ENCODE measurements at regions not wholly inside any gene's neighbourhood (a gene's known extent, or its start where the extent isn't known, plus 50 kb on each side); places are given as distances from the start of the nearest gene placed in this dataset.

- H4K8ac ChIP-seq (ENCODE audit: low read depth, low read length), result no peak overlapping the region
- H2BK5ac ChIP-seq (ENCODE audit: low read length), result no peak overlapping the region
- no peaks in the 10 kb centered on the region for H3K79me1 ChIP-seq (ENCODE audit: low read depth, low read length)
- H3K23ac ChIP-seq (ENCODE audit: low read depth, low read length, poor library complexity), result no peak overlapping the region
- H2BK12ac ChIP-seq (ENCODE audit: low read length), result no peak overlapping the region
- H3K27ac ChIP-seq (replicated peaks; ENCODE audit: low read length), result no peak overlapping the region
- H3K18ac ChIP-seq (ENCODE audit: low read length), result no peak overlapping the region
- no peak overlapping the region for H3K4me3 ChIP-seq (ENCODE audit: low read length in 2 of 2)
- H3K4me1 ChIP-seq (ENCODE audit: control insufficient read depth in 2 of 2, insufficient read depth in 1 of 2, low read depth in 1 of 2, low read length in 2 of 2), result no peaks in the 10 kb centered on the region
- no peak overlapping the region for H3K4ac ChIP-seq (ENCODE audit: low read length)
- H3K9ac ChIP-seq (ENCODE audit: low read depth, low read length, poor library complexity), result no peak overlapping the region
- no peak overlapping the region for H2AK5ac ChIP-seq (ENCODE audit: low read depth, low read length)
- no peak overlapping the region for H2BK15ac ChIP-seq (ENCODE audit: low read length)
- H3K14ac ChIP-seq (ENCODE audit: low read length), result no peak overlapping the region
- no peaks in the 10 kb centered on the region for H3K27me3 ChIP-seq (ENCODE audit: control insufficient read depth in 3 of 3, insufficient read depth in 3 of 3, low read depth in 1 of 3, low read length in 3 of 3)
- no peaks in the 10 kb centered on the region for H3K9me3 ChIP-seq (replicated peaks in 1 of 2; ENCODE audit: control insufficient read depth in 2 of 2, insufficient read depth in 1 of 2, low read depth in 1 of 2, low read length in 2 of 2)
- no peak overlapping the region for H2AFZ ChIP-seq (ENCODE audit: low read length)
- H3K4me2 ChIP-seq (ENCODE audit: insufficient read depth, low read length, poor library complexity, severe bottlenecking), result no peak overlapping the region
- DNase-seq (ENCODE audit: low spot score), result no peak
- no peak overlapping the region for H2BK120ac ChIP-seq (ENCODE audit: low read depth, low read length)
- H4K91ac ChIP-seq (ENCODE audit: low read depth, low read length, poor library complexity), result no peak overlapping the region
- no CpG with 5 or more reads among the region's 4 CpGs for WGBS, 2 donors (ENCODE audit: extremely low coverage in 2 of 2, insufficient read length in 2 of 2, insufficient replicate concordance in 1 of 2)
- no peaks in the 10 kb centered on the region for H3K36me3 ChIP-seq (replicated peaks in 1 of 2; ENCODE audit: control insufficient read depth in 2 of 2, insufficient read depth in 2 of 2, low read length in 2 of 2)
These were observed 709.9 kb upstream of the PKDCC start for GRCh38 chr2:41337956-41338355.

GRCh38 chr2:41344529-41344928, 703.3 kb upstream of the PKDCC start:
- no peaks in the 10 kb centered on the region for H3K4me1 ChIP-seq (ENCODE audit: control insufficient read depth in 2 of 2, insufficient read depth in 1 of 2, low read depth in 1 of 2, low read length in 2 of 2)
- H3K27me3 ChIP-seq (ENCODE audit: control insufficient read depth in 3 of 3, insufficient read depth in 3 of 3, low read depth in 1 of 3, low read length in 3 of 3), result no peaks in the 10 kb centered on the region
- H3K9ac ChIP-seq (ENCODE audit: low read depth, low read length, poor library complexity), result no peak overlapping the region
- no peak overlapping the region for H3K18ac ChIP-seq (ENCODE audit: low read length)
- H2BK12ac ChIP-seq (ENCODE audit: low read length), result no peak overlapping the region
- no peak overlapping the region for H2AK5ac ChIP-seq (ENCODE audit: low read depth, low read length)
- no peak overlapping the region for H3K27ac ChIP-seq (replicated peaks; ENCODE audit: low read length)
- H3K79me1 ChIP-seq (ENCODE audit: low read depth, low read length), result no peaks in the 10 kb centered on the region
- no peak overlapping the region for H3K4me2 ChIP-seq (ENCODE audit: insufficient read depth, low read length, poor library complexity, severe bottlenecking)
- H3K4me3 ChIP-seq (ENCODE audit: low read length in 2 of 2), result no peak overlapping the region
- H2BK120ac ChIP-seq (ENCODE audit: low read depth, low read length), result no peak overlapping the region
- H2BK5ac ChIP-seq (ENCODE audit: low read length), result no peak overlapping the region
- no peak overlapping the region for H3K4ac ChIP-seq (ENCODE audit: low read length)
- no peak overlapping the region for H2AFZ ChIP-seq (ENCODE audit: low read length)
- no peak for DNase-seq (ENCODE audit: low spot score)
- H2BK15ac ChIP-seq (ENCODE audit: low read length), result no peak overlapping the region
- no peak overlapping the region for H4K8ac ChIP-seq (ENCODE audit: low read depth, low read length)
- no peaks in the 10 kb centered on the region for H3K36me3 ChIP-seq (replicated peaks in 1 of 2; ENCODE audit: control insufficient read depth in 2 of 2, insufficient read depth in 2 of 2, low read length in 2 of 2)
- no peak overlapping the region for H3K23ac ChIP-seq (ENCODE audit: low read depth, low read length, poor library complexity)
- H4K91ac ChIP-seq (ENCODE audit: low read depth, low read length, poor library complexity), result no peak overlapping the region
- no peak overlapping the region for H3K14ac ChIP-seq (ENCODE audit: low read length)
- H3K9me3 ChIP-seq (replicated peaks in 1 of 2; ENCODE audit: control insufficient read depth in 2 of 2, insufficient read depth in 1 of 2, low read depth in 1 of 2, low read length in 2 of 2), result no peaks in the 10 kb centered on the region

- Histone ChIP-seq H3K27ac (replicated peaks; ENCODE audit: low read length) (no peak overlapping the region), H2AFZ (ENCODE audit: low read length) (no peak overlapping the region)
- no peak for DNase-seq (ENCODE audit: low spot score)
These were observed 694.8 kb upstream of the PKDCC start for GRCh38 chr2:41353060-41353459.

GRCh38 chr2:41355794-41356193, 692.0 kb upstream of the PKDCC start:
- WGBS, 2 donors (ENCODE audit: extremely low coverage in 2 of 2, insufficient read length in 2 of 2, insufficient replicate concordance in 1 of 2), result no CpG with 5 or more reads among the region's 2 CpGs
- no peak for DNase-seq (ENCODE audit: low spot score)

More at GRCh38 chr2:41353060-41353459, 694.8 kb upstream of the PKDCC start:
- Histone ChIP-seq H3K14ac (ENCODE audit: low read length) (no peak overlapping the region), H3K4ac (ENCODE audit: low read length) (no peak overlapping the region), H3K18ac (ENCODE audit: low read length) (no peak overlapping the region), H2BK15ac (ENCODE audit: low read length) (no peak overlapping the region), H3K4me2 (ENCODE audit: insufficient read depth, low read length, poor library complexity, severe bottlenecking) (no peak overlapping the region), H3K9ac (ENCODE audit: low read depth, low read length, poor library complexity) (no peak overlapping the region), H3K4me1 (ENCODE audit: control insufficient read depth in 2 of 2, insufficient read depth in 1 of 2, low read depth in 1 of 2, low read length in 2 of 2) (no peaks in the 10 kb centered on the region), H3K79me1 (ENCODE audit: low read depth, low read length) (no peaks in the 10 kb centered on the region), H3K23ac (ENCODE audit: low read depth, low read length, poor library complexity) (no peak overlapping the region), H3K4me3 (ENCODE audit: low read length in 2 of 2) (no peak overlapping the region), H2AK5ac (ENCODE audit: low read depth, low read length) (no peak overlapping the region), H3K36me3 (replicated peaks in 1 of 2; ENCODE audit: control insufficient read depth in 2 of 2, insufficient read depth in 2 of 2, low read length in 2 of 2) (no peaks in the 10 kb centered on the region), H3K27me3 (ENCODE audit: control insufficient read depth in 3 of 3, insufficient read depth in 3 of 3, low read depth in 1 of 3, low read length in 3 of 3) (no peaks in the 10 kb centered on the region), H3K9me3 (replicated peaks in 1 of 2; ENCODE audit: control insufficient read depth in 2 of 2, insufficient read depth in 1 of 2, low read depth in 1 of 2, low read length in 2 of 2) (no peaks in the 10 kb centered on the region), H4K8ac (ENCODE audit: low read depth, low read length) (no peak overlapping the region), H4K91ac (ENCODE audit: low read depth, low read length, poor library complexity) (no peak overlapping the region), H2BK5ac (ENCODE audit: low read length) (no peak overlapping the region), H2BK12ac (ENCODE audit: low read length) (no peak overlapping the region), H2BK120ac (ENCODE audit: low read depth, low read length) (no peak overlapping the region)
- no CpG with 5 or more reads among the region's 3 CpGs for WGBS, 2 donors (ENCODE audit: extremely low coverage in 2 of 2, insufficient read length in 2 of 2, insufficient replicate concordance in 1 of 2)

More at GRCh38 chr2:41355794-41356193, 692.0 kb upstream of the PKDCC start:
- Histone ChIP-seq H3K23ac (ENCODE audit: low read depth, low read length, poor library complexity) (no peak overlapping the region), H3K4me3 (ENCODE audit: low read length in 2 of 2) (no peak overlapping the region), H3K18ac (ENCODE audit: low read length) (no peak overlapping the region), H2BK15ac (ENCODE audit: low read length) (no peak overlapping the region), H4K91ac (ENCODE audit: low read depth, low read length, poor library complexity) (no peak overlapping the region), H3K4me1 (ENCODE audit: control insufficient read depth in 2 of 2, insufficient read depth in 1 of 2, low read depth in 1 of 2, low read length in 2 of 2) (no peaks in the 10 kb centered on the region), H3K27me3 (ENCODE audit: control insufficient read depth in 3 of 3, insufficient read depth in 3 of 3, low read depth in 1 of 3, low read length in 3 of 3) (no peaks in the 10 kb centered on the region), H2AFZ (ENCODE audit: low read length) (no peak overlapping the region), H3K14ac (ENCODE audit: low read length) (no peak overlapping the region), H2BK12ac (ENCODE audit: low read length) (no peak overlapping the region), H4K8ac (ENCODE audit: low read depth, low read length) (no peak overlapping the region), H3K27ac (replicated peaks; ENCODE audit: low read length) (no peak overlapping the region), H3K9me3 (replicated peaks in 1 of 2; ENCODE audit: control insufficient read depth in 2 of 2, insufficient read depth in 1 of 2, low read depth in 1 of 2, low read length in 2 of 2) (no peaks in the 10 kb centered on the region), H3K79me1 (ENCODE audit: low read depth, low read length) (no peaks in the 10 kb centered on the region), H2BK120ac (ENCODE audit: low read depth, low read length) (no peak overlapping the region), H2BK5ac (ENCODE audit: low read length) (no peak overlapping the region), H3K9ac (ENCODE audit: low read depth, low read length, poor library complexity) (no peak overlapping the region), H2AK5ac (ENCODE audit: low read depth, low read length) (no peak overlapping the region), H3K36me3 (replicated peaks in 1 of 2; ENCODE audit: control insufficient read depth in 2 of 2, insufficient read depth in 2 of 2, low read length in 2 of 2) (no peaks in the 10 kb centered on the region), H3K4ac (ENCODE audit: low read length) (no peak overlapping the region), H3K4me2 (ENCODE audit: insufficient read depth, low read length, poor library complexity, severe bottlenecking) (no peak overlapping the region)
